Activated naive CD8-positive, alpha-beta T cell (primary cell): ENCODE measurements at regions not wholly inside any gene's neighbourhood (a gene's known extent, or its start where the extent isn't known, plus 50 kb on each side); places are given as distances from the start of the nearest gene placed in this dataset.
"Not testable (repeated sequence)": the region's sequence is repeated elsewhere in the genome, so short reads cannot be mapped to it uniquely, and the experiment has no call there.

Source experiments
- H3K27ac Mint-ChIP-seq: one replicate; pipeline ENCODE4 v1.8.0; 2021; ENCODE audit warnings: mixed read lengths
- H3K27me3 Mint-ChIP-seq: one replicate; pipeline ENCODE4 v1.8.0; 2021; ENCODE audit warnings: mixed read lengths
- H3K36me3 Mint-ChIP-seq: one replicate; pipeline ENCODE4 v1.8.0; 2021; ENCODE audit warnings: mixed read lengths
- H3K4me1 Mint-ChIP-seq: one replicate; pipeline ENCODE4 v1.8.0; 2021; ENCODE audit warnings: low read depth, mixed read lengths
- H3K4me3 Mint-ChIP-seq: one replicate; pipeline ENCODE4 v1.8.0; 2021; ENCODE audit warnings: mild to moderate bottlenecking, mixed read lengths
- H3K9me3 Mint-ChIP-seq: one replicate; pipeline ENCODE4 v1.8.0; 2021; ENCODE audit warnings: low read depth, mixed read lengths

- no peaks in the 10 kb centered on the region for H3K9me3 Mint-ChIP-seq
- peaks cover 2% of the 10 kb centered on the region for H3K27me3 Mint-ChIP-seq
- no peak overlapping the region for H3K27ac Mint-ChIP-seq
- H3K36me3 Mint-ChIP-seq, result no peaks in the 10 kb centered on the region
- no peak overlapping the region for H3K4me3 Mint-ChIP-seq
- no peaks in the 10 kb centered on the region for H3K4me1 Mint-ChIP-seq
Observed at GRCh38 chrX:77167993-77168392, 279.2 kb upstream of the FGF16 start.

- Mint-ChIP-seq H3K9me3 (no peaks in the 10 kb centered on the region), H3K27me3 (peaks cover 2% of the 10 kb centered on the region), H3K4me1 (no peaks in the 10 kb centered on the region), H3K27ac (no peak overlapping the region), H3K4me3 (no peak overlapping the region), H3K36me3 (no peaks in the 10 kb centered on the region)
Observed at GRCh38 chrX:77174680-77175519, 272.3 kb upstream of the FGF16 start.

- Mint-ChIP-seq H3K36me3 (no peaks in the 10 kb centered on the region), H3K27me3 (no peaks in the 10 kb centered on the region), H3K4me1 (no peaks in the 10 kb centered on the region), H3K27ac (no peak overlapping the region), H3K4me3 (no peak overlapping the region), H3K9me3 (no peaks in the 10 kb centered on the region)
Observed at GRCh38 chrX:77200663-77201062, 246.5 kb upstream of the FGF16 start.

- no peak overlapping the region for H3K27ac Mint-ChIP-seq
- no peak overlapping the region for H3K4me3 Mint-ChIP-seq
- peaks cover 4% of the 10 kb centered on the region for H3K27me3 Mint-ChIP-seq
- H3K9me3 Mint-ChIP-seq, result peaks cover 4% of the 10 kb centered on the region
- no peaks in the 10 kb centered on the region for H3K4me1 Mint-ChIP-seq
- no peaks in the 10 kb centered on the region for H3K36me3 Mint-ChIP-seq
Observed at GRCh38 chrX:77223046-77223445, 224.1 kb upstream of the FGF16 start.

GRCh38 chrX:77264490-77264889 lies 182.7 kb upstream of the FGF16 start:
- Mint-ChIP-seq H3K36me3 (peaks cover 2% of the 10 kb centered on the region), H3K4me1 (no peaks in the 10 kb centered on the region), H3K9me3 (peaks cover 9% of the 10 kb centered on the region), H3K27ac (no peak overlapping the region), H3K4me3 (no peak overlapping the region), H3K27me3 (no peaks in the 10 kb centered on the region)

GRCh38 chrX:77275392-77275791 lies 171.8 kb upstream of the FGF16 start:
- no peaks in the 10 kb centered on the region for H3K4me1 Mint-ChIP-seq
- H3K27ac Mint-ChIP-seq, result no peak overlapping the region
- H3K4me3 Mint-ChIP-seq, result no peak overlapping the region
- H3K27me3 Mint-ChIP-seq, result no peaks in the 10 kb centered on the region
- no peaks in the 10 kb centered on the region for H3K9me3 Mint-ChIP-seq
- H3K36me3 Mint-ChIP-seq, result no peaks in the 10 kb centered on the region

GRCh38 chrX:77276742-77277141 lies 170.4 kb upstream of the FGF16 start:
- H3K4me1 Mint-ChIP-seq, result no peaks in the 10 kb centered on the region
- H3K36me3 Mint-ChIP-seq, result no peaks in the 10 kb centered on the region
- no peaks in the 10 kb centered on the region for H3K27me3 Mint-ChIP-seq
- H3K4me3 Mint-ChIP-seq, result no peak overlapping the region
- H3K9me3 Mint-ChIP-seq, result no peaks in the 10 kb centered on the region
- H3K27ac Mint-ChIP-seq, result no peak overlapping the region

- no peaks in the 10 kb centered on the region for H3K9me3 Mint-ChIP-seq
- H3K27ac Mint-ChIP-seq, result no peak overlapping the region
- no peaks in the 10 kb centered on the region for H3K4me1 Mint-ChIP-seq
- H3K36me3 Mint-ChIP-seq, result no peaks in the 10 kb centered on the region
- H3K27me3 Mint-ChIP-seq, result no peaks in the 10 kb centered on the region
- H3K4me3 Mint-ChIP-seq, result no peak overlapping the region
Observed at GRCh38 chrX:77277911-77278310, 169.3 kb upstream of the FGF16 start.

- H3K4me1 Mint-ChIP-seq, H3K9me3 Mint-ChIP-seq, H3K27ac Mint-ChIP-seq, H3K27me3 Mint-ChIP-seq, H3K36me3 Mint-ChIP-seq, H3K4me3 Mint-ChIP-seq: not testable (repeated sequence)
Observed at GRCh38 chrX:77279373-77279772, 167.8 kb upstream of the FGF16 start.

- H3K36me3 Mint-ChIP-seq, result no peaks in the 10 kb centered on the region
- no peak overlapping the region for H3K27ac Mint-ChIP-seq
- H3K4me1 Mint-ChIP-seq, result no peaks in the 10 kb centered on the region
- H3K4me3 Mint-ChIP-seq, result no peak overlapping the region
- no peaks in the 10 kb centered on the region for H3K9me3 Mint-ChIP-seq
- H3K27me3 Mint-ChIP-seq, result no peaks in the 10 kb centered on the region
Observed at GRCh38 chrX:77293331-77293995, 153.7 kb upstream of the FGF16 start.

- H3K27ac Mint-ChIP-seq, result no peak overlapping the region
- H3K9me3 Mint-ChIP-seq, result no peaks in the 10 kb centered on the region
- H3K27me3 Mint-ChIP-seq, result no peaks in the 10 kb centered on the region
- no peaks in the 10 kb centered on the region for H3K36me3 Mint-ChIP-seq
- H3K4me3 Mint-ChIP-seq, result no peak overlapping the region
- H3K4me1 Mint-ChIP-seq, result no peaks in the 10 kb centered on the region
Observed at GRCh38 chrX:77298296-77298695, 148.9 kb upstream of the FGF16 start.

- no peaks in the 10 kb centered on the region for H3K36me3 Mint-ChIP-seq
- H3K9me3 Mint-ChIP-seq, result no peaks in the 10 kb centered on the region
Observed at GRCh38 chrX:77298790-77299189, 148.4 kb upstream of the FGF16 start.

GRCh38 chrX:77299549-77299948 lies 147.6 kb upstream of the FGF16 start:
- Mint-ChIP-seq H3K4me1 (no peaks in the 10 kb centered on the region), H3K27me3 (no peaks in the 10 kb centered on the region), H3K4me3 (no peak overlapping the region), H3K27ac (no peak overlapping the region), H3K9me3 (no peaks in the 10 kb centered on the region), H3K36me3 (no peaks in the 10 kb centered on the region)

More at GRCh38 chrX:77298790-77299189, 148.4 kb upstream of the FGF16 start:
- Mint-ChIP-seq H3K27ac (no peak overlapping the region), H3K27me3 (no peaks in the 10 kb centered on the region), H3K4me1 (no peaks in the 10 kb centered on the region), H3K4me3 (no peak overlapping the region)

- Mint-ChIP-seq H3K27ac (no peak overlapping the region), H3K4me1 (no peaks in the 10 kb centered on the region), H3K36me3 (no peaks in the 10 kb centered on the region), H3K4me3 (no peak overlapping the region), H3K27me3 (no peaks in the 10 kb centered on the region), H3K9me3 (no peaks in the 10 kb centered on the region)
Observed at GRCh38 chrX:77342004-77342403, 105.2 kb upstream of the FGF16 start.

- Mint-ChIP-seq H3K9me3 (no peaks in the 10 kb centered on the region), H3K4me1 (no peaks in the 10 kb centered on the region), H3K36me3 (no peaks in the 10 kb centered on the region), H3K4me3 (no peak overlapping the region), H3K27me3 (no peaks in the 10 kb centered on the region), H3K27ac (no peak overlapping the region)
Observed at GRCh38 chrX:77346859-77347258, 100.3 kb upstream of the FGF16 start.

GRCh38 chrX:77347572-77347971 lies 99.6 kb upstream of the FGF16 start:
- no peak overlapping the region for H3K27ac Mint-ChIP-seq
- no peaks in the 10 kb centered on the region for H3K9me3 Mint-ChIP-seq
- no peaks in the 10 kb centered on the region for H3K36me3 Mint-ChIP-seq
- no peaks in the 10 kb centered on the region for H3K4me1 Mint-ChIP-seq
- no peaks in the 10 kb centered on the region for H3K27me3 Mint-ChIP-seq
- H3K4me3 Mint-ChIP-seq, result no peak overlapping the region
